Panc1 (cell line): ENCODE measurements at regions not wholly inside any gene's neighbourhood (a gene's known extent, or its start where the extent isn't known, plus 50 kb on each side); places are given as distances from the start of the nearest gene placed in this dataset.

Source experiments
- ATAC-seq: fragments of 200-7000 bp; cut with Tn5 transposase; 2 replicates; pipeline ENCODE4 v1.9.1; 2020; ENCODE audit warnings: mild to moderate bottlenecking, moderate library complexity
- BruUV-seq: library from RNA; stranded (reverse); fragments of 400-500 nt; replicated peaks from 2 replicates; lab custom pipeline; 2021; lab: Mats Ljungman, UMichigan
- CTCF ChIA-PET: fragments of 300-600 bp; sonication (Branson Sonifier 250); formaldehyde crosslinking; loops from one replicate; lab custom pipeline; 2022; ENCODE audit warnings: antibody characterized with exemption; lab: Charles Lee
- POLR2A ChIA-PET: fragments of 300-600 bp; sonication (Branson Sonifier 250); formaldehyde crosslinking; loops from one replicate; lab custom pipeline; 2022; ENCODE audit warnings: antibody characterized with exemption; lab: Charles Lee
- DNase-seq: peaks from one replicate; pipeline ENCODE4 v3.0.0-alpha.2; 2010; ENCODE audit warnings: low read depth, low spot score
- H3K27ac ChIP-seq: 2 replicates; pipeline ENCODE4 v1.5.1; 2011; ENCODE audit warnings: mild to moderate bottlenecking, low read length, inconsistent platforms
- H3K27me3 ChIP-seq: fragments of 200-500 bp; sonication (Bioruptor generic); 2 replicates; pipeline ENCODE4 v1.6.0; 2014; ENCODE audit warnings: low read length, inconsistent platforms; ENCODE audit not compliant: control insufficient read depth, insufficient read depth
- H3K36me3 ChIP-seq: fragments of 200-500 bp; sonication (Bioruptor generic); 2 replicates; pipeline ENCODE4 v1.5.1; 2014; ENCODE audit warnings: inconsistent platforms, mild to moderate bottlenecking, low read length, moderate library complexity; ENCODE audit not compliant: control insufficient read depth, insufficient read depth
- H3K4me1 ChIP-seq: 2 replicates; pipeline ENCODE4 v1.5.1; 2011; ENCODE audit warnings: inconsistent platforms, mild to moderate bottlenecking, low read length, moderate library complexity; ENCODE audit not compliant: control insufficient read depth, insufficient read depth
- H3K4me3 ChIP-seq, 2 experiments: 2 replicates each; pipeline ENCODE4 v1.5.1; 2011 to 2012; ENCODE audit warnings: low read depth in 2 of 2, low read length in 2 of 2, mild to moderate bottlenecking in 2 of 2, inconsistent platforms in 1 of 2, moderate library complexity in 1 of 2
- H3K9me3 ChIP-seq: fragments of 200-500 bp; sonication (Bioruptor generic); 2 replicates; pipeline ENCODE4 v1.5.1; 2014; ENCODE audit warnings: low read depth, mild to moderate bottlenecking, inconsistent platforms, low read length, moderate library complexity; ENCODE audit not compliant: control insufficient read depth, insufficient read depth
- CTCF ChIP-seq: fragments of 450-650 bp; IDR thresholded peaks from 2 replicates; pipeline ENCODE4 v1.5.1; 2017; ENCODE audit warnings: mild to moderate bottlenecking
- POLR2AphosphoS5 ChIP-seq: IDR thresholded peaks from 2 replicates; pipeline ENCODE4 v1.6.1; 2012; ENCODE audit warnings: mild to moderate bottlenecking, low read depth, low read length, moderate library complexity
- REST ChIP-seq, 2 experiments: IDR thresholded peaks; 2 replicates each; pipeline ENCODE4 v1.6.1; 2011 to 2012; ENCODE audit warnings: low read depth in 2 of 2, control low read depth in 1 of 2, low read length in 1 of 2, mild to moderate bottlenecking in 1 of 2, moderate library complexity in 1 of 2; ENCODE audit not compliant: insufficient read depth in 1 of 2
- SIN3A ChIP-seq: IDR thresholded peaks from 2 replicates; pipeline ENCODE4 v1.6.1; 2012; ENCODE audit warnings: low read depth, mild to moderate bottlenecking, low read length, moderate library complexity, borderline replicate concordance; ENCODE audit not compliant: insufficient read depth
- TCF7L2 ChIP-seq: IDR thresholded peaks from 2 replicates; pipeline ENCODE4 v1.6.1; 2011; ENCODE audit warnings: mild to moderate bottlenecking, low read depth, low read length, inconsistent platforms
- in situ Hi-C: cut with HindIII; loops from 2 replicates; pipeline ENCODE4 v1.10.0; 2016; ENCODE audit warnings: low sequenced_read_pairs, low pct_unique_long_range_greater_than_20kb
- intact Hi-C: fragments of 100-400 bp; cut with micrococcal nuclease; formaldehyde crosslinking; loops from one replicate; pipeline ENCODE4 v1.10.0; 2022; ENCODE audit not compliant: unreplicated experiment

GRCh38 chr1:36699113-36699911, 216.6 kb upstream of the CSF3R start:
- peaks cover 5% of the 10 kb centered on the region; the same call in 1 of the 2 replicates for H3K4me1 ChIP-seq
- no peaks in the 10 kb centered on the region for H3K9me3 ChIP-seq
- H3K27me3 ChIP-seq = peaks cover 17% of the 10 kb centered on the region
- no peak overlapping the region for H3K4me3 ChIP-seq
- ATAC-seq = no peak
- no TSS peak for BruUV-seq
- no peak for DNase-seq
- in situ Hi-C loops = no loop called here
- POLR2A ChIA-PET = no interaction called here
- no peak for TF ChIP-seq REST (IDR thresholded peaks at IDR 0.05; ENCODE audit: insufficient read depth in 1 of 2, low read depth in 2 of 2, low read length in 1 of 2)
- no peak for TF ChIP-seq SIN3A
- TF ChIP-seq CTCF = no peak
- TF ChIP-seq POLR2AphosphoS5 = no peak
- TF ChIP-seq TCF7L2 = no peak
- H3K36me3 ChIP-seq = no peaks in the 10 kb centered on the region
- intact Hi-C loops = no loop called here
- CTCF ChIA-PET = no interaction called here
- H3K27ac ChIP-seq = no peak overlapping the region

- no TSS peak for BruUV-seq
- H3K4me1 ChIP-seq = no peaks in the 10 kb centered on the region; the same call in 1 of the 2 replicates
- intact Hi-C loops (no loop called here), in situ Hi-C loops (no loop called here)
- DNase-seq = no peak
- no peak overlapping the region for H3K4me3 ChIP-seq
- TF ChIP-seq CTCF (no peak), REST (IDR thresholded peaks at IDR 0.05; ENCODE audit: insufficient read depth in 1 of 2, low read depth in 2 of 2, low read length in 1 of 2) (no peak), SIN3A (no peak), POLR2AphosphoS5 (no peak), TCF7L2 (no peak)
- H3K27me3 ChIP-seq = peaks cover 17% of the 10 kb centered on the region
- H3K36me3 ChIP-seq = no peaks in the 10 kb centered on the region
- H3K9me3 ChIP-seq = no peaks in the 10 kb centered on the region
- POLR2A ChIA-PET = no interaction called here
- no peak overlapping the region for H3K27ac ChIP-seq
- no peak for ATAC-seq
- CTCF ChIA-PET = no interaction called here
These were observed 215.3 kb upstream of the CSF3R start for GRCh38 chr1:36697836-36698605.
